K562 (cell line): ENCODE measurements at regions not wholly inside any gene's neighbourhood (a gene's known extent, or its start where the extent isn't known, plus 50 kb on each side); places are given as distances from the start of the nearest gene placed in this dataset.

Experiments
- ATAC-seq: fragments of 200-7000 bp; cut with Tn5 transposase; 3 replicates; pipeline ENCODE4 v1.9.1; 2020; ENCODE audit warnings: moderate library complexity
- BruUV-seq: library from RNA; stranded (reverse); fragments of 400-500 nt; replicated peaks from 2 replicates; lab custom pipeline; 2021; lab: Mats Ljungman, UMichigan
- CTCF ChIA-PET: fragments of 300-600 bp; formaldehyde crosslinking; extraction: SDS; loops from one replicate; lab custom pipeline; 2021; ENCODE audit warnings: low intra/inter-chr PET ratio; lab: Yijun Ruan, JAX
- POLR2A ChIA-PET: fragments of 300-600, 350-650 bp; sonication (Branson Sonifier 250); formaldehyde crosslinking; extraction: SDS; loops from one replicate; lab custom pipeline; 2021; ENCODE audit warnings: antibody characterized with exemption, inconsistent platforms; lab: Yijun Ruan, JAX
- DNase-seq, 4 experiments: peaks; one replicate each; pipeline versions ENCODE4 v3.0.0 to v3.0.0-alpha.2; 2011 to 2018; ENCODE audit warnings: low spot score in 3 of 4, mixed read lengths in 3 of 4; ENCODE audit errors: extremely low read depth in 1 of 4
- FAIRE-seq: peaks from 2 replicates; lab custom pipeline; 2011; peaks lifted over from hg19 to GRCh38; lab: Jason Lieb, UNC
- H2AFZ ChIP-seq: 2 replicates; pipeline ENCODE4 v1.6.0; 2011; ENCODE audit warnings: low read depth, low read length, control low read depth, inconsistent platforms
- H3K27ac ChIP-seq: fragments of 200-600 bp; 3 replicates; pipeline ENCODE4 v1.8.0; 2011; ENCODE audit warnings: low read depth, mild to moderate bottlenecking, control low read depth, inconsistent platforms, low read length, moderate library complexity, mixed read lengths; ENCODE audit errors: extremely low read depth
- H3K27me3 ChIP-seq, 2 experiments: fragments of 300-600 bp in 1 of 2; 2 replicates in 1 of 2; 3 replicates in 1 of 2; pipeline versions ENCODE4 v1.6.0 to v1.8.0; 2011; ENCODE audit warnings: inconsistent platforms in 2 of 2, low read length in 2 of 2, mild to moderate bottlenecking in 1 of 2, mixed read lengths in 1 of 2, moderate library complexity in 1 of 2; ENCODE audit not compliant: control insufficient read depth in 2 of 2, insufficient read depth in 2 of 2
- H3K36me3 ChIP-seq: fragments of 300-600 bp; 3 replicates; pipeline ENCODE4 v1.8.0; 2011; ENCODE audit warnings: mild to moderate bottlenecking, low read length, inconsistent platforms; ENCODE audit not compliant: control insufficient read depth, insufficient read depth
- H3K4me1 ChIP-seq, 2 experiments: fragments of 200-600 bp in 1 of 2; replicated peaks in 1 of 2; 2 replicates in 1 of 2; 3 replicates in 1 of 2; pipeline versions ENCODE4 v1.5.1 to v1.8.0; 2011; ENCODE audit warnings: inconsistent platforms in 2 of 2, low read length in 2 of 2, mild to moderate bottlenecking in 1 of 2, mixed read lengths in 1 of 2, moderate library complexity in 1 of 2; ENCODE audit not compliant: control insufficient read depth in 2 of 2, insufficient read depth in 2 of 2
- H3K4me2 ChIP-seq: 2 replicates; pipeline ENCODE4 v1.6.1; 2011; ENCODE audit warnings: low read length, control low read depth, inconsistent platforms, mixed read lengths; ENCODE audit not compliant: insufficient read depth
- H3K4me3 ChIP-seq: fragments of 200-600 bp; sonication (generic), shearing (Covaris generic); 2 replicates; pipeline ENCODE4 v1.5.1; 2016; ENCODE audit warnings: control low read depth, inconsistent platforms
- H3K79me2 ChIP-seq: fragments of 200-600 bp; 3 replicates; pipeline ENCODE4 v1.8.0; 2011; ENCODE audit warnings: low read length, inconsistent platforms; ENCODE audit not compliant: control insufficient read depth, insufficient read depth
- H3K9ac ChIP-seq, 2 experiments: 2 replicates each; pipeline versions ENCODE4 v1.6.0 to v1.6.1; 2011; ENCODE audit warnings: low read depth in 2 of 2, low read length in 2 of 2, control low read depth in 1 of 2, inconsistent platforms in 1 of 2, mild to moderate bottlenecking in 1 of 2, mixed read lengths in 1 of 2; ENCODE audit not compliant: insufficient read depth in 1 of 2
- H3K9me1 ChIP-seq: one replicate; pipeline ENCODE4 v1.6.0; 2011; ENCODE audit warnings: inconsistent platforms, mild to moderate bottlenecking, low read length, moderate library complexity; ENCODE audit not compliant: control insufficient read depth, insufficient read depth
- H3K9me3 ChIP-seq: replicated peaks from 2 replicates; pipeline ENCODE4 v1.5.1; 2011; ENCODE audit warnings: low read depth, low read length, inconsistent platforms; ENCODE audit not compliant: control insufficient read depth, insufficient read depth
- H4K20me1 ChIP-seq: replicated peaks from 2 replicates; pipeline ENCODE4 v1.6.1; 2011; ENCODE audit warnings: low read length, inconsistent platforms, mixed read lengths; ENCODE audit not compliant: control insufficient read depth, insufficient read depth
- ATF7 ChIP-seq: fragments of 450-650 bp; IDR thresholded peaks from 2 replicates; pipeline ENCODE4 v1.7.1; 2014; ENCODE audit warnings: mild to moderate bottlenecking, moderate library complexity
- CEBPB ChIP-seq: fragments of 450-650 bp; IDR thresholded peaks from 2 replicates; pipeline ENCODE4 v1.6.1; 2016; ENCODE audit warnings: missing genetic modification characterization, missing compliant biosample characterization
- ELK1 ChIP-seq: sonication (generic); formaldehyde crosslinking; IDR thresholded peaks from 2 replicates; pipeline ENCODE4 v1.8.1; 2022; ENCODE audit warnings: missing genetic modification reagents
- FOS ChIP-seq: IDR thresholded peaks from 3 replicates; pipeline ENCODE4 v1.6.1; 2011; ENCODE audit not compliant: insufficient read length; ENCODE audit errors: extremely low read depth
- POLR2G ChIP-seq: fragments of 200-400 bp; formaldehyde crosslinking; IDR thresholded peaks from 2 replicates; pipeline ENCODE4 v1.6.1; 2017; ENCODE audit warnings: low read depth, mild to moderate bottlenecking, antibody characterized with exemption, low read length, moderate library complexity
- SIRT6 ChIP-seq: IDR thresholded peaks from one replicate; pipeline ENCODE4 v1.6.1; 2012; ENCODE audit warnings: low read depth, mild to moderate bottlenecking, control low read depth, inconsistent platforms, low read length, moderate library complexity
- SMARCA4 ChIP-seq: fragments of 450-650 bp; IDR thresholded peaks from 2 replicates; pipeline ENCODE4 v1.6.1; 2016
- VEZF1 ChIP-seq: fragments of 200-800 bp; sonication (Bioruptor generic); IDR thresholded peaks from 2 replicates; pipeline ENCODE4 v1.6.1; 2017; ENCODE audit warnings: missing genetic modification characterization, missing compliant biosample characterization
- ZFP91 ChIP-seq: sonication (generic); formaldehyde crosslinking; IDR thresholded peaks from 2 replicates; pipeline ENCODE4 v1.8.0; 2022; ENCODE audit warnings: mild to moderate bottlenecking, missing genetic modification reagents
- ZNF316 ChIP-seq: fragments of 450-650 bp; IDR thresholded peaks from 2 replicates; pipeline ENCODE4 v1.6.1; 2016
- ZNF445 ChIP-seq: fragments of 250-450 bp; sonication (Bioruptor Pico); IDR thresholded peaks from 2 replicates; pipeline ENCODE4 v1.4.0; 2020; ENCODE audit warnings: low read depth, mild to moderate bottlenecking, moderate library complexity
- ZNF785 ChIP-seq: fragments of 250-450 bp; sonication (Bioruptor Pico); IDR thresholded peaks from 2 replicates; pipeline ENCODE4 v1.4.0; 2020; ENCODE audit warnings: mild to moderate bottlenecking
- WGBS: fragments of 100-300 bp; shearing (Covaris generic); methylation state at CpG from one replicate; pipeline ENCODE4 v1.1.6; 2016; ENCODE audit warnings: low coverage, mixed read lengths; ENCODE audit not compliant: insufficient coverage; ENCODE audit errors: missing lambda C conversion rate; 5-methylcytosine and 5-hydroxymethylcytosine counted together
- in situ Hi-C: fragments of 300-500 bp; cut with MboI; formaldehyde crosslinking; loops from 4 replicates; pipeline ENCODE4 v1.15.0; 2018; ENCODE audit warnings: inconsistent platforms, mixed read lengths
- intact Hi-C: fragments of 100-400 bp; cut with micrococcal nuclease; formaldehyde crosslinking; loops from 2 replicates; pipeline ENCODE4 v1.14.2; 2022

DNA sequence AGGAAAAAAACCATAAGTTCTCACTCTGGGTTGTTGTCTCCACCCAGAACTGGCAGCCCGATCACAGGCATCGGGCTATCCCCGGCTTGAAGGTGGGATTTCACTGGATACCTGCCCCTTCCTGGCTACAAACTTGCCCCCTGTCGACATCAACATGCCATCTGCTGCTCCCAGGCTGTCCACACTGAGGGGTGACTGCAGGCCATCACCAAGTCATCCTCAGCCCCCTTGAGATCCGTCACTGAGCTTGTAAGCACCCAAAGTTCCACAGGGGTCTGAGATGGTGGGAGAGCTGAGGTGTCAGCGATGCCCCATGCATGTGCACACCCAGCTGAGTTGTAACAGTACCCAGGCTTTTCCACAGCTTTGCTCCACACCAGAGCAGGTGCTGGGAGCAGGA, 211.0 kb downstream of the AMY1C start (continued):
- TF ChIP-seq ZFP91 (CRISPR knock-in tag) = no peak
- TF ChIP-seq ELK1 (CRISPR knock-in tag) = no peak
- TF ChIP-seq FOS = no peak
- no peak for TF ChIP-seq ZNF785 (CRISPR knock-in tag)
- no peak for TF ChIP-seq CEBPB (tag)
- no peak for TF ChIP-seq SMARCA4
- TF ChIP-seq, all 486 proteins: peak for 0

DNA sequence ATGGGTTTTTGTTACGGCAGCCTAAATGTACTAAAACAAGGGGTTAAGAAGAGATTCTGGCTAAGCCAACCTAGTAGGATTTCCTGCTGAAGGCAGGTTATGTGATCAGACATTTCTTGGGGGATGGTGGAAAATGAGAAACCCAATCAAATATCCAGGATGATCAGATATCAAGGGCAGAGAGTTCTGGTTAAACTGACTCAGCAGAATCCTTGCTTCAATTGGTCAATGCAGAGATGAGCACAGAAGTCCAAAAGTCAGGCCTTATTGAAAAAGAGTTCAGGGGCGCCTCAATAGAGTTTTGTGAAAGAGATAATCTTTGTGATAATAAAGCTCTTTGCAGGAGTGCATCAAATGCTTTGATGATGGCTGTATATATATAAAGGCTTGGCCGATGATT, 237.1 kb downstream of the AMY1C start:
- POLR2A ChIA-PET = no interaction called here
- Histone ChIP-seq H2AFZ (no peak overlapping the region), H3K4me2 (no peak overlapping the region), H3K9me1 (no peaks in the 10 kb centered on the region), H3K4me3 (no peak overlapping the region), H3K79me2 (no peaks in the 10 kb centered on the region), H3K27ac (no peak overlapping the region), H3K9ac (no peak overlapping the region), H4K20me1 (no peaks in the 10 kb centered on the region), H3K4me1 (no peaks in the 10 kb centered on the region), H3K36me3 (no peaks in the 10 kb centered on the region), H3K9me3 (no peaks in the 10 kb centered on the region), H3K27me3 (no peaks in the 10 kb centered on the region)
- no TSS peak for BruUV-seq
- ATAC-seq = no peak
- no peak for FAIRE-seq
- CTCF ChIA-PET = no interaction called here
- DNase-seq = no peak
- TF ChIP-seq SIRT6 (no peak), ATF7 (no peak), ZNF316 (peak; percentile 3; the same call in 1 of the 2 replicates), POLR2G (no peak), VEZF1 (no peak), ZNF445 (CRISPR knock-in tag) (no peak)
- in situ Hi-C loops (no loop called here), intact Hi-C loops (loop anchor here (10.0 kb wide), 1 partner anchor 152 kb away; no protein-coding TSS in a partner anchor)
- 0% methylated on average over 3 of the region's 3 CpGs for WGBS
